ENCODE measurements at regions not wholly inside any gene's neighbourhood (a gene's known extent, or its start where the extent isn't known, plus 50 kb on each side); places are given as distances from the start of the nearest gene placed in this dataset.
"Not testable (repeated sequence)": the region's sequence is repeated elsewhere in the genome, so short reads cannot be mapped to it uniquely, and the experiment has no call there.

DNA sequence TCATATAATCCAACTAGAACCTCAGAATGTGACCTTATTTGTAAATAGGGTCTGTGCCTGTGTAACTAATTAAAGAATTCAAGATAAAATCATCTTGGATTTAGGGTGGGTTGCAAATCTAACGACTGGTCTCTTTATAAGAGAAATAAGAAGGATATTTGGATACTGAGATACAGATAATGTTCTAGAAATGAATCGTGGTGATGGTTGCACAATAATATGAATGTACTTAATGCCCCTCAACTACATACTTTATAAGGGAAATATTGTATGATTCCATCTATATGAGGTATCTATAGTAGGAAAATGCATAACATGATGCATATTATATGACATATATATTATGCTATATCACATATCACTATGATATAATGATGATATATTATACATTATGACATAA, 265.7 kb downstream of the SEMA3D start:
- intact Hi-C loops (cut with micrococcal nuclease): no loop called here
- DNase-seq: no peak
- no peak overlapping the region for H3K9ac ChIP-seq (ENCODE audit: low read length)
- no peaks in the 10 kb centered on the region for H4K20me1 ChIP-seq (ENCODE audit: low read length)
- CTCF ChIA-PET: no interaction called here
- H3K4me3 ChIP-seq (ENCODE audit: low read length): no peak overlapping the region
- no peak overlapping the region for H3K4me2 ChIP-seq (ENCODE audit: low read length)
- H3K9me2 ChIP-seq (replicated peaks; ENCODE audit: low read length): no peaks in the 10 kb centered on the region
- H3K9me3 ChIP-seq (ENCODE audit: low read length): no peaks in the 10 kb centered on the region; the same call in 1 of the 2 replicates
- TF ChIP-seq EZH2phosphoT487 (IDR thresholded peaks at IDR 0.05; ENCODE audit: borderline replicate concordance, low read length): no peak
- ATAC-seq: no peak
- H3K36me3 ChIP-seq (ENCODE audit: low read depth, low read length): no peaks in the 10 kb centered on the region
- H3F3A ChIP-seq (ENCODE audit: low read length, unreplicated experiment): no peaks in the 10 kb centered on the region
- H3K79me2 ChIP-seq (ENCODE audit: low read length): no peaks in the 10 kb centered on the region
- H3K27ac ChIP-seq (ENCODE audit: low read length): no peak overlapping the region
- no TSS peak for BruUV-seq (replicated peaks)
- H3K27me3 ChIP-seq (ENCODE audit: low read length): no peaks in the 10 kb centered on the region
- POLR2A ChIA-PET (ENCODE audit: unreplicated experiment): no interaction called here
- no peak overlapping the region for H2AFZ ChIP-seq (ENCODE audit: low read length)
- no peaks in the 10 kb centered on the region for H3K4me1 ChIP-seq (ENCODE audit: insufficient read depth, low read length)

DNA sequence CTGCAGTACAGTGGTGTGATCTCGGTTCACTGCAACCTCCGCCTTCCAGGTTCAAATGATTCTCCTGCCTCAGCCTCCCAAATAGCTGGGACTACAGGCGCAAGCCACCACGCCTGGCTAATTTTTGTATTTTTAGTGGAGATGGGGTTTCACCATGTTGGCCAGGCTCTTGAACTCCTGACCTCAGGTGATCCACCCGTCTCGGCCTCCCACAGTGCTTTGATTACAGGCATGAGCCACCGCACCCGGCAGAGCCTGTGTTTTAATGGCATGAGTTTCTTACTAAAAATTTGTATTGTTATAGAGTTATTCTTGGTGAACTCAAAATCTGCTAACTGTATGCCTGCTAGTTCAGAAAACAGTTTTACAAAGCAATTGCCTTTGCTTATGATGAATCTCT, 269.9 kb downstream of the SEMA3D start:
- H3K36me3 ChIP-seq (ENCODE audit: low read depth, low read length); BruUV-seq (replicated peaks); H3K9me2 ChIP-seq (replicated peaks; ENCODE audit: low read length); H3K4me3 ChIP-seq (ENCODE audit: low read length); H3K9ac ChIP-seq (ENCODE audit: low read length); H2AFZ ChIP-seq (ENCODE audit: low read length); ATAC-seq; H3K27ac ChIP-seq (ENCODE audit: low read length); H3K4me2 ChIP-seq (ENCODE audit: low read length); CTCF ChIA-PET; H3F3A ChIP-seq (ENCODE audit: low read length, unreplicated experiment); DNase-seq; H4K20me1 ChIP-seq (ENCODE audit: low read length); POLR2A ChIA-PET (ENCODE audit: unreplicated experiment); H3K9me3 ChIP-seq (ENCODE audit: low read length); intact Hi-C loops (cut with micrococcal nuclease); H3K27me3 ChIP-seq (ENCODE audit: low read length); H3K79me2 ChIP-seq (ENCODE audit: low read length): not testable (repeated sequence)
- H3K4me1 ChIP-seq (ENCODE audit: insufficient read depth, low read length): peaks cover 12% of the 10 kb centered on the region

DNA sequence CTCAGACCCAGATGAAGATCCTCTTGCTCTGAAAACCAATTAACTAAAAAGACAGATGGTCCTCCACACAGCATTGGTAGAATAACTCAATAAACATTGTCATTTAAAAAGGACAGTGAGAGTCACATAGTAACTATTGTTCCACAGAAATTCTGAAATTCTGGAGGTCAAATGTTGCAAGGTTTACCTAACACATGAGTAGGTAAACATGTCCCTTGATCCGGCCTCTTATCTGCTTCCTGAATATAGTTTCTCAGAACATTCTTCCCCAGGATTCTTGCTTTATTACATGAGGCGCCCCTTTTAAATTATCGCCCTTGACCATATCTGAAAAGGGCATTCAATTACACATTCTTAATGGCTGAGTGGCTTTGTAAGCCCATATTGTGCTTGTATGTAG, 270.7 kb downstream of the SEMA3D start:
- H3K36me3 ChIP-seq (ENCODE audit: low read depth, low read length): no peaks in the 10 kb centered on the region
- H3F3A ChIP-seq (ENCODE audit: low read length, unreplicated experiment): no peaks in the 10 kb centered on the region
- no peaks in the 10 kb centered on the region; the same call in 1 of the 2 replicates for H3K9me3 ChIP-seq (ENCODE audit: low read length)
- no TSS peak for BruUV-seq (replicated peaks)
- no peaks in the 10 kb centered on the region for H4K20me1 ChIP-seq (ENCODE audit: low read length)
- no peaks in the 10 kb centered on the region for H3K79me2 ChIP-seq (ENCODE audit: low read length)
- POLR2A ChIA-PET (ENCODE audit: unreplicated experiment): no interaction called here
- intact Hi-C loops (cut with micrococcal nuclease): no loop called here
- no peak for ATAC-seq
- H3K4me3 ChIP-seq (ENCODE audit: low read length): no peak overlapping the region
- H3K4me1 ChIP-seq (ENCODE audit: insufficient read depth, low read length): peaks cover 12% of the 10 kb centered on the region
- no peak overlapping the region for H3K27ac ChIP-seq (ENCODE audit: low read length)
- no peak overlapping the region for H3K9ac ChIP-seq (ENCODE audit: low read length)
- no peak for DNase-seq
- no peaks in the 10 kb centered on the region for H3K27me3 ChIP-seq (ENCODE audit: low read length)
- no peaks in the 10 kb centered on the region for H3K9me2 ChIP-seq (replicated peaks; ENCODE audit: low read length)
- TF ChIP-seq EZH2phosphoT487 (IDR thresholded peaks at IDR 0.05; ENCODE audit: borderline replicate concordance, low read length): no peak
- TF ChIP-seq, protein P1, sequence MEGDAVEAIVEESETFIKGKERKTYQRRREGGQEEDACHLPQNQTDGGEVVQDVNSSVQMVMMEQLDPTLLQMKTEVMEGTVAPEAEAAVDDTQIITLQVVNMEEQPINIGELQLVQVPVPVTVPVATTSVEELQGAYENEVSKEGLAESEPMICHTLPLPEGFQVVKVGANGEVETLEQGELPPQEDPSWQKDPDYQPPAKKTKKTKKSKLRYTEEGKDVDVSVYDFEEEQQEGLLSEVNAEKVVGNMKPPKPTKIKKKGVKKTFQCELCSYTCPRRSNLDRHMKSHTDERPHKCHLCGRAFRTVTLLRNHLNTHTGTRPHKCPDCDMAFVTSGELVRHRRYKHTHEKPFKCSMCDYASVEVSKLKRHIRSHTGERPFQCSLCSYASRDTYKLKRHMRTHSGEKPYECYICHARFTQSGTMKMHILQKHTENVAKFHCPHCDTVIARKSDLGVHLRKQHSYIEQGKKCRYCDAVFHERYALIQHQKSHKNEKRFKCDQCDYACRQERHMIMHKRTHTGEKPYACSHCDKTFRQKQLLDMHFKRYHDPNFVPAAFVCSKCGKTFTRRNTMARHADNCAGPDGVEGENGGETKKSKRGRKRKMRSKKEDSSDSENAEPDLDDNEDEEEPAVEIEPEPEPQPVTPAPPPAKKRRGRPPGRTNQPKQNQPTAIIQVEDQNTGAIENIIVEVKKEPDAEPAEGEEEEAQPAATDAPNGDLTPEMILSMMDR (conservative IDR thresholded peaks at IDR 0.05; ENCODE audit: low read depth, low read length): no peak
- TF ChIP-seq EZH2 (IDR thresholded peaks at IDR 0.05; ENCODE audit: low read length, unreplicated experiment): no peak
- no peak overlapping the region for H2AFZ ChIP-seq (ENCODE audit: low read length)
- CTCF ChIA-PET: no interaction called here
- no peak overlapping the region for H3K4me2 ChIP-seq (ENCODE audit: low read length)

DNA sequence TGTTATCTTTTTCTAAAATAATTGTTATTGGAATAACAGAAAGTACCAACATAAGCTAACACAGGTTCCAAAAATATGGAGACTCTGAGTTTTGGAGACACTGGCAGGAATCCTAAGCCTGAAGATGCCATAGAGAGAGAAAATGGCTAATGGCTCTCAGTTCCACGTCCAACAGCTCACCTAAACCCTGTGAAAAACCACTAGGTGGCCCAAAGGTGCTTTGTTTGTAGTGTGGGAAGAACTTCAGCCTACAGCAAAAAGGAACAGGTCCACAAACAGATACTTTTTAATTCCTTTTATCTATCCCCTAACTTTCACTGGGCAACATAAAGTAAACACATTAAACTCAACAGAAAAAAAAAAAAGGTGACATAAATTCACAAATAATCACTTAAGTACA, 272.3 kb downstream of the SEMA3D start:
- peak; percentile 28; the same call in 1 of the 2 replicates for ATAC-seq
- no peak overlapping the region for H3K27ac ChIP-seq (ENCODE audit: low read length)
- no peaks in the 10 kb centered on the region for H3K27me3 ChIP-seq (ENCODE audit: low read length)
- no peaks in the 10 kb centered on the region for H3K36me3 ChIP-seq (ENCODE audit: low read depth, low read length)
- no peaks in the 10 kb centered on the region for H3F3A ChIP-seq (ENCODE audit: low read length, unreplicated experiment)
- TF ChIP-seq, protein P1 (conservative IDR thresholded peaks at IDR 0.05; ENCODE audit: low read depth, low read length): peak; percentile 48
- TF ChIP-seq EZH2 (IDR thresholded peaks at IDR 0.05; ENCODE audit: low read length, unreplicated experiment): no peak
- POLR2A ChIA-PET (ENCODE audit: unreplicated experiment): no interaction called here
- H3K9ac ChIP-seq (ENCODE audit: low read length): no peak overlapping the region
- H3K4me2 ChIP-seq (ENCODE audit: low read length): no peak overlapping the region
- no peak overlapping the region for H2AFZ ChIP-seq (ENCODE audit: low read length)
- H3K9me2 ChIP-seq (replicated peaks; ENCODE audit: low read length): no peaks in the 10 kb centered on the region
- peak; percentile 30 for DNase-seq
- intact Hi-C loops (cut with micrococcal nuclease): loop anchor here (5.0 kb wide), 1 partner anchor 432 kb away; no protein-coding TSS in a partner anchor
- no peaks in the 10 kb centered on the region; the same call in 1 of the 2 replicates for H3K9me3 ChIP-seq (ENCODE audit: low read length)
- no TSS peak for BruUV-seq (replicated peaks)
- H4K20me1 ChIP-seq (ENCODE audit: low read length): no peaks in the 10 kb centered on the region
- no peaks in the 10 kb centered on the region for H3K79me2 ChIP-seq (ENCODE audit: low read length)
- H3K4me3 ChIP-seq (ENCODE audit: low read length): no peak overlapping the region
- H3K4me1 ChIP-seq (ENCODE audit: insufficient read depth, low read length): peaks cover 19% of the 10 kb centered on the region
- CTCF ChIA-PET: no interaction called here

All from PC-3 (cell line).